Pancreas (tissue), 10 donors: ENCODE measurements at regions not wholly inside any gene's neighbourhood (a gene's known extent, or its start where the extent isn't known, plus 50 kb on each side); places are given as distances from the start of the nearest gene placed in this dataset.

ENCODE experiments used
- ATAC-seq, 4 donors: fragments of 200-7000 bp; cut with Tn5 transposase; one replicate each; pipeline versions ENCODE4 v1.8.0 to v1.9.1; 2020; ENCODE audit warnings: mild to moderate bottlenecking in 4 of 4, moderate library complexity in 4 of 4
- DNase-seq, 6 donors: peaks; one replicate each; pipeline ENCODE4 v3.0.0-alpha.2; 2020
- FAIRE-seq: peaks from 2 replicates; lab custom pipeline; 2012; peaks lifted over from hg19 to GRCh38; lab: Jason Lieb, UNC
- H3K27ac ChIP-seq, 4 donors: fragments of 200-600 bp; sonication (generic); 1 replicate in 3 of 4; 2 replicates in 1 of 4; pipeline versions ENCODE4 v1.5.0 to v1.8.0; 2020
- H3K27me3 ChIP-seq, 4 donors: fragments of 200-600 bp; one replicate each; pipeline ENCODE4 v1.8.0; 2021
- H3K36me3 ChIP-seq, 3 donors: fragments of 200-600 bp; sonication (generic) in 1 of 3; one replicate each; pipeline versions ENCODE4 v1.5.0 to v1.8.0; 2020 to 2021
- H3K4me1 ChIP-seq, 3 donors: fragments of 200-600 bp; one replicate each; pipeline ENCODE4 v1.8.0; 2021
- H3K4me3 ChIP-seq, 4 donors: fragments of 200-600 bp; sonication (generic) in 2 of 4; one replicate each; pipeline versions ENCODE4 v1.5.0 to v1.8.0; 2020 to 2021
- H3K9me3 ChIP-seq, 4 donors: fragments of 200-600 bp; one replicate each; pipeline ENCODE4 v1.8.0; 2021
- WGBS, 2 donors: extraction: QIAGEN DNeasy Blood & Tissue Kit; methylation state at CpG; one replicate each; pipeline ENCODE4 v1.1.7; 2013; 5-methylcytosine and 5-hydroxymethylcytosine counted together
- intact Hi-C, 3 donors: fragments of 100-400 bp; cut with DNase I; formaldehyde crosslinking; loops; one replicate each; pipeline versions ENCODE4 v1.11.1 to v1.14.2; 2022
- TF ChIP-seq, protein P1 (sequence below), 4 donors: fragments of 200-600 bp; sonication (generic) in 3 of 4; IDR thresholded peaks; one replicate each; pipeline versions ENCODE4 v1.5.0 to v1.8.0; 2021; ENCODE audit warnings: antibody characterized with exemption in 4 of 4
- donor health status: healthy with polysubstance abuse.
- donor health status: DM: no; HTN: no; CAD: no; lungs with moderate emphysema.
- donor health status: DM: no; HTN: no; CAD: no.
- donor health status: control.
- donor health status: control.
- donor health status: Bipolar disorder and iron deficiency.
- donor health status: DM: yes; HTN: yes; CAD: no.
- donor health status: DM: no; HTN: no; CAD: no.
- donor health status: DM: no; HTN: no; CAD: no.
- donor health status: DM: yes; HTN: yes; CAD: no.

- 39 to 48% methylated on average over 2 of the region's 2 CpGs for WGBS, 2 donors
Measured at GRCh38 chr16:52932321-52932720, 120.4 kb downstream of the CHD9NB start.

GRCh38 chr16:52929478-52930400 is 123.0 kb downstream of the CHD9NB start:
- Histone ChIP-seq H3K36me3 (no peaks in the 10 kb centered on the region), H3K27ac (no peak overlapping the region), H3K4me3 (no peak overlapping the region), H3K27me3 (no peaks in the 10 kb centered on the region), H3K4me1 (no peaks in the 10 kb centered on the region), H3K9me3 (no peaks in the 10 kb centered on the region)
- 15 to 18% methylated on average over 2 of the region's 2 CpGs for WGBS, 2 donors
- TF ChIP-seq, protein P1, sequence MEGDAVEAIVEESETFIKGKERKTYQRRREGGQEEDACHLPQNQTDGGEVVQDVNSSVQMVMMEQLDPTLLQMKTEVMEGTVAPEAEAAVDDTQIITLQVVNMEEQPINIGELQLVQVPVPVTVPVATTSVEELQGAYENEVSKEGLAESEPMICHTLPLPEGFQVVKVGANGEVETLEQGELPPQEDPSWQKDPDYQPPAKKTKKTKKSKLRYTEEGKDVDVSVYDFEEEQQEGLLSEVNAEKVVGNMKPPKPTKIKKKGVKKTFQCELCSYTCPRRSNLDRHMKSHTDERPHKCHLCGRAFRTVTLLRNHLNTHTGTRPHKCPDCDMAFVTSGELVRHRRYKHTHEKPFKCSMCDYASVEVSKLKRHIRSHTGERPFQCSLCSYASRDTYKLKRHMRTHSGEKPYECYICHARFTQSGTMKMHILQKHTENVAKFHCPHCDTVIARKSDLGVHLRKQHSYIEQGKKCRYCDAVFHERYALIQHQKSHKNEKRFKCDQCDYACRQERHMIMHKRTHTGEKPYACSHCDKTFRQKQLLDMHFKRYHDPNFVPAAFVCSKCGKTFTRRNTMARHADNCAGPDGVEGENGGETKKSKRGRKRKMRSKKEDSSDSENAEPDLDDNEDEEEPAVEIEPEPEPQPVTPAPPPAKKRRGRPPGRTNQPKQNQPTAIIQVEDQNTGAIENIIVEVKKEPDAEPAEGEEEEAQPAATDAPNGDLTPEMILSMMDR (IDR thresholded peaks at IDR 0.05), result no peak
- intact Hi-C loops, result no loop called here
- FAIRE-seq (no peak), DNase-seq (no peak), ATAC-seq (no peak)

More at GRCh38 chr16:52932321-52932720, 120.4 kb downstream of the CHD9NB start:
- no peaks in the 10 kb centered on the region for H3K36me3 ChIP-seq
- no peaks in the 10 kb centered on the region for H3K27me3 ChIP-seq
- ATAC-seq, result no peak
- H3K9me3 ChIP-seq, result no peaks in the 10 kb centered on the region
- DNase-seq, result no peak
- no peak overlapping the region for H3K4me3 ChIP-seq
- no peak overlapping the region for H3K27ac ChIP-seq
- intact Hi-C loops, result no loop called here
- no peaks in the 10 kb centered on the region for H3K4me1 ChIP-seq
- TF ChIP-seq, protein P1 (IDR thresholded peaks at IDR 0.05), result no peak
- FAIRE-seq, result no peak

DNA sequence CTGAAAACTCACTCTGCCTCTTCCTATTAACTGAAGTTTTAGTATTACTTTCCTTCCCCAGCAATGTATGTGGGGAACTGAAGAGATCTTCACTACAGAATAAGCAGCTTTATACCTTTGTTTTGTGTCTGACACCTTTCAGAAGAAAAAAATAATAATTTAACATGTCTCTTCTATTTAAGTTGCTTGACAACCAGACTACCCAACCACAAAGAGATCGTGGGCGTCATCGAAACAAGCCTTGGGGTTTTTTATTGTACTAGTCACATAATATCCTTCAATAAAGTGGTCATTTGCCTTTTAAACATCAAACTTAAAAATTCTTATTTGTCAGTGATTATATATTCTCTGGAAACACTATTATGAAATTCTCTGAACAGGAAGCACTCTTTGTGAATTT is 123.7 kb downstream of the CHD9NB start:
- no peaks in the 10 kb centered on the region for H3K9me3 ChIP-seq
- H3K27me3 ChIP-seq, result no peaks in the 10 kb centered on the region
- no peak overlapping the region for H3K27ac ChIP-seq
- ATAC-seq (no peak), DNase-seq (no peak), FAIRE-seq (no peak)
- H3K36me3 ChIP-seq, result no peaks in the 10 kb centered on the region
- TF ChIP-seq, protein P1 (IDR thresholded peaks at IDR 0.05), result no peak
- 29 to 43% methylated on average over 3 of the region's 3 CpGs for WGBS, 2 donors
- intact Hi-C loops, result no loop called here
- no peaks in the 10 kb centered on the region for H3K4me1 ChIP-seq
- no peak overlapping the region for H3K4me3 ChIP-seq

DNA sequence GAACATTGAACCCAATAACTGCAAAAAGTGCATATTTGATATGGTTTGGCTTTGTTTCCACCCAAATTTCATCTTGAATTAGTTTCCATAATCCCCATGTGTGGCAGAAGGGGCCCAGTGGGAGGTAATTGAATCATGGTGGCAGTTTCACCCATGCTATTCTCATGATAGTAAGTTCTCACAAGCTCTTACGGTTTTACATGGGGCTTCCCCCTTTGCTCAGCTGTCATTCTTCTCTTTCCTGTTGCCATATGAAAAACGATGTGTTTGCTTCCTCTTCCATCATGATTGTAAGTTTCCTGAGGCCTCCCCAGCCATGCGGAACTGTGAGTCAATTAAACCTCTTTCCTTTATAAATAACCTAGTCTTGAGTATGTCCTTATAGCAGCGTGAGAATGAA is 127.6 kb downstream of the CHD9NB start:
- Histone ChIP-seq H3K27me3 (peaks cover 0 to 7% (median 0%) of the 10 kb centered on the region in 4 donors), H3K36me3 (no peaks in the 10 kb centered on the region), H3K4me1 (no peaks in the 10 kb centered on the region), H3K27ac (no peak overlapping the region), H3K4me3 (no peak overlapping the region), H3K9me3 (no peaks in the 10 kb centered on the region)
- TF ChIP-seq, protein P1 (IDR thresholded peaks at IDR 0.05), result no peak
- DNase-seq (no peak), FAIRE-seq (no peak), ATAC-seq (no peak)
- 59 to 60% methylated on average over 4 of the region's 4 CpGs for WGBS, 2 donors
- intact Hi-C loops, result no loop called here

DNA sequence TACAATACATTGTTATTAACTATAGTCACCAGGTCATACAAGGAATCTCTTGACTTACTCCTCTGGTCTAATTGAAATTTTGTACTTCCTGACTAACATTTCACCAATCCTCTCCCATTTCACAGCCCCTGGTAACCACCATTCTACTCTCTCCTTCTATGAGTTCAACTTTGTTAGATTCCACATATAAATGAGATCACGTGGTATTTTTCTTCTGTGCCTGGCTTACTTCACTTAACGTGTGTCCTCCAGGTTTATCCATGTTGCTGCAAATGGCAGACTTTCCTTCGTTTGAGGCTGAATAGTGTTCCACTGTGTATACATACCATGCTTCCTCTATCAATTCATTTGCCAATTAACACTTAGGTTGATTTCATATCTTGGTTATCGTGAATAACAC is 128.5 kb downstream of the CHD9NB start:
- no peak overlapping the region for H3K4me3 ChIP-seq
- H3K27ac ChIP-seq, result no peak overlapping the region
- DNase-seq (no peak), FAIRE-seq (no peak), ATAC-seq (no peak)
- peaks cover 0 to 7% (median 0%) of the 10 kb centered on the region in 4 donors for H3K27me3 ChIP-seq
- 68 to 83% methylated on average over 4 of the region's 4 CpGs for WGBS, 2 donors
- H3K9me3 ChIP-seq, result no peaks in the 10 kb centered on the region
- no peaks in the 10 kb centered on the region for H3K4me1 ChIP-seq
- TF ChIP-seq, protein P1 (IDR thresholded peaks at IDR 0.05), result no peak
- no peaks in the 10 kb centered on the region for H3K36me3 ChIP-seq
- intact Hi-C loops, result no loop called here
